ENCODE measurements at regions not wholly inside any gene's neighbourhood (a gene's known extent, or its start where the extent isn't known, plus 50 kb on each side); places are given as distances from the start of the nearest gene placed in this dataset.

GRCh38 chr4:32106767-32107166, 1386.6 kb downstream of the PCDH7 start:
- Mint-ChIP-seq H3K27ac (no peak overlapping the region), H3K4me3 (no peak overlapping the region), H3K36me3 (no peaks in the 10 kb centered on the region), H3K27me3 (no peaks in the 10 kb centered on the region), H3K9me3 (no peaks in the 10 kb centered on the region), H3K4me1 (ENCODE audit: unreplicated experiment) (no peaks in the 10 kb centered on the region)
- no peak for TF ChIP-seq CTCF (conservative IDR thresholded peaks at IDR 0.05)
- DNase-seq (ENCODE audit: extremely low spot score, unreplicated experiment): no peak

GRCh38 chr4:32112891-32113290, 1392.7 kb downstream of the PCDH7 start:
- Mint-ChIP-seq H3K4me1 (ENCODE audit: unreplicated experiment) (no peaks in the 10 kb centered on the region), H3K27ac (no peak overlapping the region), H3K4me3 (no peak overlapping the region), H3K36me3 (no peaks in the 10 kb centered on the region), H3K9me3 (no peaks in the 10 kb centered on the region), H3K27me3 (no peaks in the 10 kb centered on the region)
- DNase-seq (ENCODE audit: extremely low spot score, unreplicated experiment): no peak
- TF ChIP-seq CTCF (conservative IDR thresholded peaks at IDR 0.05): no peak

DNA sequence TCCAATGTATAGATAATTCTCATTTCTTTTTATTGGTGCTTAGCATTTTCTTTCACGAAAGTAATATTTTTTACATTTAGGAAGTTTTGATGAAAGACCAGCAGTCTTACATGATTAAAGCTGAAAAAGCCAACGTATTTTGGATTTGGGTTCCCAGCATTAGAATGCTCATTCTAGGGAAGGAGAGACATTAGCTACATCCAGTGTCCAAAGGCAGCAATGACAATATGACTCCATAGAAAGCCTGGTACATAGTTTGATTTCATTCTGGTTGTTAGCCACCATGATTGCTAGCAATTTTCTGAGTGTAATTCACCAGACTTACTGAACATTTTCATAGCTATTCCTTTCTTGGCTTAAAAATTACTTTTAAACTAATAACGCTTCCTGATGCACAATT, 1397.5 kb downstream of the PCDH7 start:
- no peak overlapping the region for H3K27ac Mint-ChIP-seq
- no peaks in the 10 kb centered on the region for H3K36me3 Mint-ChIP-seq
- no peaks in the 10 kb centered on the region for H3K9me3 Mint-ChIP-seq
- H3K27me3 Mint-ChIP-seq: no peaks in the 10 kb centered on the region
- DNase-seq (ENCODE audit: extremely low spot score, unreplicated experiment): no peak
- peak; percentile 36 for TF ChIP-seq CTCF (conservative IDR thresholded peaks at IDR 0.05)
- H3K4me3 Mint-ChIP-seq: no peak overlapping the region
- no peaks in the 10 kb centered on the region for H3K4me1 Mint-ChIP-seq (ENCODE audit: unreplicated experiment)

DNA sequence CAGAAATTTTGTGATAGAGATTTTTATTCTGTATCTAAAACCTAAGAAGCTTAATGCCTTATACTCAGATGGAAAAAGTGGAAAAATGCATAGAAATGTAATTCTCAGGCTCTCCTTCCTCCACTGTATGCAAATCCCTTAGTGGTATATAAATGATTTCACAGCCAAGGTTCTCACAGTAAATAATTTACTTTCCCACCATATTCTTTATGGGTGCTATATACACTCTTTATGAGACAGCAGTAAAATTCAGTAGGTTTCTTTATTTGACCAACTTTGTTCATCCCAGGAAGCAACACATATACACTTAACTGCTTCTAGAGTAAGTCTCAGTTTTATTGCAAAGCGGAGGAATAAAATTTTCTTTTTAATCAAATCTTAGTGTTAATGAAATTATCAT, 1399.7 kb downstream of the PCDH7 start:
- no peaks in the 10 kb centered on the region for H3K4me1 Mint-ChIP-seq (ENCODE audit: unreplicated experiment)
- no peak overlapping the region for H3K4me3 Mint-ChIP-seq
- no peaks in the 10 kb centered on the region for H3K36me3 Mint-ChIP-seq
- no peaks in the 10 kb centered on the region for H3K27me3 Mint-ChIP-seq
- no peaks in the 10 kb centered on the region for H3K9me3 Mint-ChIP-seq
- DNase-seq (ENCODE audit: extremely low spot score, unreplicated experiment): no peak
- H3K27ac Mint-ChIP-seq: no peak overlapping the region
- no peak for TF ChIP-seq CTCF (conservative IDR thresholded peaks at IDR 0.05)

DNA sequence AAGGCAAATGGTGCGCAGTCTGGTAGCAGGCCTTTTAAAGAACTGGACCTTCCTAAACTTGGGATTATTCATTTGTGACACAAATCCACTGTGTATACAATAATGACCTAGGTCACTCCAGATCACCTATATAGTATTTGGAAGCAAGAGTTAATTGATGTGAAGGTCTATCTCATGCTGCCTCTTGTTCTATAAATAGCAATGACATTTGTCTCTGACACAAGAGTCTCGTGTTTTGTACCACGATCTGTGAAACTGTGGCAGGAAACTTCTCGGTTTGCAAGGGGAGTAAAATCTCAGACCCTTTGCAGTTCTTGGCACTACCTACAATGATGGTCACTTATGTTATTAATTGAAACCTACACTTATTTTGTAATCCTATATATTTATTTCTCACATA, 1408.4 kb downstream of the PCDH7 start:
- Mint-ChIP-seq H3K4me1 (ENCODE audit: unreplicated experiment) (peaks cover 4% of the 10 kb centered on the region), H3K4me3 (no peak overlapping the region), H3K27ac (no peak overlapping the region), H3K9me3 (peaks cover 4% of the 10 kb centered on the region), H3K27me3 (no peaks in the 10 kb centered on the region), H3K36me3 (no peaks in the 10 kb centered on the region)
- no peak for DNase-seq (ENCODE audit: extremely low spot score, unreplicated experiment)
- TF ChIP-seq CTCF (conservative IDR thresholded peaks at IDR 0.05): no peak

DNA sequence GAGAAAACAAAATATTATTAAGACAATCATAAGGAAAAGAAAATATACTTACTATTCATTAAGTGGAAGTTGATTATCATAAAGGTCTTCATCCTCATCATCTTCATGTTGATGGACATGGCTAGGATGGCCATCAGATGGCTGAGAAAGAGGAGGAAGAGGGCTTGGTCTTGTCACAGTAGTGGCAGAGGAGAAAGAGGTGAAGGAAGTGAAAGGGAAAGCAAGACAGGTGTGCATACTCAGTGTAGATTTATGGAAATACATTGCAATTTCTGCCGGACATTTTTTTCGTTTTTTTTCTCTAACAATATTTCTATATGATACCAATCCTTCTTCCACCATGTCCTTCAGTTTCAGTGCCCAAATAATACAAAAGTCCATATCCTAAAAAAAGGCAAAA, 1409.8 kb downstream of the PCDH7 start:
- Mint-ChIP-seq H3K27ac (no peak overlapping the region), H3K27me3 (no peaks in the 10 kb centered on the region), H3K4me3 (no peak overlapping the region), H3K36me3 (no peaks in the 10 kb centered on the region), H3K9me3 (peaks cover 4% of the 10 kb centered on the region), H3K4me1 (ENCODE audit: unreplicated experiment) (peaks cover 4% of the 10 kb centered on the region)
- TF ChIP-seq CTCF (conservative IDR thresholded peaks at IDR 0.05): no peak
- no peak for DNase-seq (ENCODE audit: extremely low spot score, unreplicated experiment)

Measured in type B pancreatic cell (in vitro differentiated cells).